ENCODE measurements at regions not wholly inside any gene's neighbourhood (a gene's known extent, or its start where the extent isn't known, plus 50 kb on each side); places are given as distances from the start of the nearest gene placed in this dataset.
"Not testable (repeated sequence)": the region's sequence is repeated elsewhere in the genome, so short reads cannot be mapped to it uniquely, and the experiment has no call there.

GRCh38 chr17:13204607-13205237, 186.9 kb upstream of the ELAC2 start:
- no peak for DNase-seq

- no peak for DNase-seq
Measured at GRCh38 chr17:13202835-13203234, 185.0 kb upstream of the ELAC2 start.

GRCh38 chr17:13200671-13201070, 182.8 kb upstream of the ELAC2 start:
- DNase-seq = no peak

- DNase-seq = no peak
Measured at GRCh38 chr17:13199425-13199824, 181.6 kb upstream of the ELAC2 start.

GRCh38 chr17:13197586-13197985, 179.8 kb upstream of the ELAC2 start:
- DNase-seq = no peak

GRCh38 chr17:13194887-13195286, 177.1 kb upstream of the ELAC2 start:
- no peak for DNase-seq

- peak; percentile 95 for DNase-seq
Measured at GRCh38 chr17:13182854-13183253, 165.0 kb upstream of the ELAC2 start.

- peak; percentile 95 for DNase-seq
Measured at GRCh38 chr17:13182450-13182849, 164.6 kb upstream of the ELAC2 start.

GRCh38 chr17:13181683-13182082, 163.9 kb upstream of the ELAC2 start:
- no peak for DNase-seq

- DNase-seq = no peak
Measured at GRCh38 chr17:13176436-13176835, 158.6 kb upstream of the ELAC2 start.

GRCh38 chr17:13171790-13172189, 154.0 kb upstream of the ELAC2 start:
- no peak for DNase-seq

- DNase-seq = no peak
Measured at GRCh38 chr17:13162361-13162760, 144.5 kb upstream of the ELAC2 start.

- DNase-seq = no peak
Measured at GRCh38 chr17:13160790-13161189, 143.0 kb upstream of the ELAC2 start.

- DNase-seq = no peak
Measured at GRCh38 chr17:13160296-13160695, 142.5 kb upstream of the ELAC2 start.

- no peak for DNase-seq
Measured at GRCh38 chr17:13158494-13159240, 140.8 kb upstream of the ELAC2 start.

- DNase-seq = no peak
Measured at GRCh38 chr17:13157656-13158055, 139.8 kb upstream of the ELAC2 start.

- DNase-seq = no peak
Measured at GRCh38 chr17:13154930-13155329, 137.1 kb upstream of the ELAC2 start.

GRCh38 chr17:13154398-13154797, 136.6 kb upstream of the ELAC2 start:
- peak; percentile 39 for DNase-seq

GRCh38 chr17:13153036-13153435, 135.2 kb upstream of the ELAC2 start:
- DNase-seq = no peak

GRCh38 chr17:13152501-13152900, 134.7 kb upstream of the ELAC2 start:
- DNase-seq = no peak

GRCh38 chr17:13150738-13151137, 132.9 kb upstream of the ELAC2 start:
- not testable (repeated sequence) for DNase-seq

- no peak for DNase-seq
Measured at GRCh38 chr17:13143001-13143400, 125.2 kb upstream of the ELAC2 start.

- no peak for DNase-seq
Measured at GRCh38 chr17:13140750-13141149, 122.9 kb upstream of the ELAC2 start.

- DNase-seq = no peak
Measured at GRCh38 chr17:13135506-13135905, 117.7 kb upstream of the ELAC2 start.

GRCh38 chr17:13134076-13134475, 116.2 kb upstream of the ELAC2 start:
- no peak for DNase-seq
